Neural cell (in vitro differentiated cells): ENCODE measurements at regions not wholly inside any gene's neighbourhood (a gene's known extent, or its start where the extent isn't known, plus 50 kb on each side); places are given as distances from the start of the nearest gene placed in this dataset.

ENCODE experiments used
- H2AFZ ChIP-seq: fragments of 200-600, 300-800 bp; sonication (generic), shearing (Covaris generic); 2 replicates; pipeline ENCODE4 v1.6.0; 2014; ENCODE audit warnings: low read depth, mild to moderate bottlenecking, antibody characterized with exemption, low read length, moderate library complexity
- H3F3A ChIP-seq: fragments of 200-600 bp; shearing (Covaris generic); 2 replicates; pipeline ENCODE4 v1.6.1; 2016; ENCODE audit warnings: mild to moderate bottlenecking, moderate library complexity, mixed read lengths, antibody characterized with exemption, low read length; ENCODE audit not compliant: insufficient read depth, poor library complexity, severe bottlenecking
- H3K27ac ChIP-seq: fragments of 200-600, 300-800 bp; sonication (generic), shearing (Covaris generic); 2 replicates; pipeline ENCODE4 v1.5.1; 2014; ENCODE audit warnings: mild to moderate bottlenecking, low read length, moderate library complexity
- H3K27me3 ChIP-seq: fragments of 300-800, 200-600 bp; sonication (generic), shearing (Covaris generic); 2 replicates; pipeline ENCODE4 v1.6.0; 2014; ENCODE audit warnings: mild to moderate bottlenecking, low read depth, low read length, moderate library complexity; ENCODE audit not compliant: insufficient read depth
- H3K36me3 ChIP-seq: fragments of 300-800, 200-600 bp; sonication (generic), shearing (Covaris generic); 2 replicates; pipeline ENCODE4 v1.5.1; 2014; ENCODE audit warnings: mild to moderate bottlenecking, antibody characterized with exemption, low read length, moderate library complexity; ENCODE audit not compliant: insufficient read depth
- H3K4me2 ChIP-seq: fragments of 300-800, 200-600 bp; sonication (generic), shearing (Covaris generic); 2 replicates; pipeline ENCODE4 v1.6.0; 2014; ENCODE audit warnings: mild to moderate bottlenecking, low read length
- H3K4me3 ChIP-seq: fragments of 300-800, 200-600 bp; sonication (generic), shearing (Covaris generic); 2 replicates; pipeline ENCODE4 v1.5.1; 2014; ENCODE audit warnings: mild to moderate bottlenecking, low read length, moderate library complexity
- H3K79me2 ChIP-seq: fragments of 200-600 bp; shearing (Covaris generic); replicated peaks from 2 replicates; pipeline ENCODE4 v1.6.0; 2014; ENCODE audit warnings: mild to moderate bottlenecking, low read length, moderate library complexity; ENCODE audit not compliant: insufficient read depth
- H3K9ac ChIP-seq: fragments of 300-800, 200-600 bp; sonication (generic), shearing (Covaris generic); 2 replicates; pipeline ENCODE4 v1.6.1; 2016; ENCODE audit warnings: mild to moderate bottlenecking, low read length, mixed read lengths
- H3K9me2 ChIP-seq: fragments of 200-600 bp; shearing (Covaris generic); 2 replicates; pipeline ENCODE4 v1.6.1; 2016; ENCODE audit warnings: mild to moderate bottlenecking, low read length, mixed read lengths; ENCODE audit not compliant: insufficient read depth
- H3K9me3 ChIP-seq: fragments of 200-600, 300-800 bp; sonication (generic), shearing (Covaris generic); 2 replicates; pipeline ENCODE4 v1.6.1; 2016; ENCODE audit warnings: mild to moderate bottlenecking, mixed run types, low read length, moderate library complexity, mixed read lengths
- H4K20me1 ChIP-seq: fragments of 200-600 bp; shearing (Covaris generic); 2 replicates; pipeline ENCODE4 v1.6.1; 2016; ENCODE audit warnings: mild to moderate bottlenecking, mixed run types; ENCODE audit not compliant: insufficient read depth
- CTCF ChIP-seq: fragments of 450-650 bp; IDR thresholded peaks from 2 replicates; pipeline ENCODE4 v1.5.1; 2014; ENCODE audit warnings: antibody characterized with exemption, mild to moderate bottlenecking, moderate library complexity; ENCODE audit not compliant: poor library complexity, severe bottlenecking
- EP300 ChIP-seq: fragments of 450-650 bp; conservative IDR thresholded peaks from 2 replicates; pipeline ENCODE4 v1.6.1; 2014; ENCODE audit warnings: antibody characterized with exemption, mild to moderate bottlenecking, moderate library complexity; ENCODE audit not compliant: poor library complexity, severe bottlenecking
- EZH2 ChIP-seq: fragments of 200-600, 300-800 bp; shearing (Covaris generic), sonication (generic); IDR thresholded peaks from 2 replicates; pipeline ENCODE4 v1.6.1; 2014; ENCODE audit warnings: antibody characterized with exemption, low read length, borderline replicate concordance, mild to moderate bottlenecking; ENCODE audit not compliant: insufficient read depth, poor library complexity, severe bottlenecking
- MXI1 ChIP-seq: fragments of 450-650 bp; conservative IDR thresholded peaks from 2 replicates; pipeline ENCODE4 v1.6.1; 2014; ENCODE audit warnings: antibody characterized with exemption, mild to moderate bottlenecking; ENCODE audit not compliant: poor library complexity, severe bottlenecking
- POLR2AphosphoS5 ChIP-seq: IDR thresholded peaks from 2 replicates; pipeline ENCODE4 v1.6.1; 2012
- RAD21 ChIP-seq: fragments of 450-650 bp; conservative IDR thresholded peaks from 2 replicates; pipeline ENCODE4 v1.6.1; 2014; ENCODE audit warnings: antibody characterized with exemption, mild to moderate bottlenecking, moderate library complexity
- REST ChIP-seq: IDR thresholded peaks from 2 replicates; pipeline ENCODE4 v1.6.1; 2012; ENCODE audit warnings: borderline replicate concordance
- SMC3 ChIP-seq: fragments of 450-650 bp; conservative IDR thresholded peaks from 2 replicates; pipeline ENCODE4 v1.6.1; 2014; ENCODE audit warnings: antibody characterized with exemption, mild to moderate bottlenecking, moderate library complexity; ENCODE audit not compliant: poor library complexity
- TAF1 ChIP-seq: IDR thresholded peaks from 2 replicates; pipeline ENCODE4 v1.6.1; 2012; ENCODE audit warnings: low read depth

- no peaks in the 10 kb centered on the region for H4K20me1 ChIP-seq
- TF ChIP-seq RAD21 (no peak), MXI1 (no peak), EP300 (no peak), CTCF (no peak), REST (no peak), POLR2AphosphoS5 (no peak)
- H3K9me2 ChIP-seq: no peaks in the 10 kb centered on the region
- H3K4me3 ChIP-seq: no peak overlapping the region
- H3K4me2 ChIP-seq: no peak overlapping the region
- no peak overlapping the region for H2AFZ ChIP-seq
- H3K79me2 ChIP-seq: no peaks in the 10 kb centered on the region
- no peaks in the 10 kb centered on the region for H3F3A ChIP-seq
- no peak overlapping the region for H3K27ac ChIP-seq
- H3K27me3 ChIP-seq: no peaks in the 10 kb centered on the region
- H3K36me3 ChIP-seq: no peaks in the 10 kb centered on the region
- H3K9ac ChIP-seq: no peak overlapping the region
- H3K9me3 ChIP-seq: no peaks in the 10 kb centered on the region
These were observed 1253.2 kb downstream of the EFNA5 start for GRCh38 chr5:106417566-106417965.

GRCh38 chr5:106417163-106417562 is 1253.6 kb downstream of the EFNA5 start:
- Histone ChIP-seq H3K9me3 (no peaks in the 10 kb centered on the region), H3K4me3 (no peak overlapping the region), H3K36me3 (no peaks in the 10 kb centered on the region), H4K20me1 (no peaks in the 10 kb centered on the region), H3K4me2 (no peak overlapping the region), H3K27ac (no peak overlapping the region), H3K27me3 (no peaks in the 10 kb centered on the region), H3K9me2 (no peaks in the 10 kb centered on the region), H3K9ac (no peak overlapping the region), H3K79me2 (no peaks in the 10 kb centered on the region), H3F3A (no peaks in the 10 kb centered on the region), H2AFZ (no peak overlapping the region)
- no peak for TF ChIP-seq POLR2AphosphoS5
- TF ChIP-seq EP300: no peak
- TF ChIP-seq TAF1: no peak
- TF ChIP-seq RAD21: no peak
- no peak for TF ChIP-seq REST
- no peak for TF ChIP-seq MXI1
- TF ChIP-seq CTCF: no peak
- TF ChIP-seq EZH2: no peak
- no peak for TF ChIP-seq SMC3
